Pancreas (tissue), 10 donors: ENCODE measurements at regions not wholly inside any gene's neighbourhood (a gene's known extent, or its start where the extent isn't known, plus 50 kb on each side); places are given as distances from the start of the nearest gene placed in this dataset.
A peak's percentile ranks its signal among the peaks of the same experiment; 100 is the strongest.

ENCODE experiments used
- ATAC-seq, 4 donors: fragments of 200-7000 bp; cut with Tn5 transposase; one replicate each; pipeline versions ENCODE4 v1.8.0 to v1.9.1; 2020; ENCODE audit warnings: mild to moderate bottlenecking in 4 of 4, moderate library complexity in 4 of 4
- DNase-seq, 6 donors: peaks; one replicate each; pipeline ENCODE4 v3.0.0-alpha.2; 2020
- FAIRE-seq: peaks from 2 replicates; lab custom pipeline; 2012; peaks lifted over from hg19 to GRCh38; lab: Jason Lieb, UNC
- H3K27ac ChIP-seq, 4 donors: fragments of 200-600 bp; sonication (generic); 1 replicate in 3 of 4; 2 replicates in 1 of 4; pipeline versions ENCODE4 v1.5.0 to v1.8.0; 2020
- H3K27me3 ChIP-seq, 4 donors: fragments of 200-600 bp; one replicate each; pipeline ENCODE4 v1.8.0; 2021
- H3K36me3 ChIP-seq, 3 donors: fragments of 200-600 bp; sonication (generic) in 1 of 3; one replicate each; pipeline versions ENCODE4 v1.5.0 to v1.8.0; 2020 to 2021
- H3K4me1 ChIP-seq, 3 donors: fragments of 200-600 bp; one replicate each; pipeline ENCODE4 v1.8.0; 2021
- H3K4me3 ChIP-seq, 4 donors: fragments of 200-600 bp; sonication (generic) in 2 of 4; one replicate each; pipeline versions ENCODE4 v1.5.0 to v1.8.0; 2020 to 2021
- H3K9me3 ChIP-seq, 4 donors: fragments of 200-600 bp; one replicate each; pipeline ENCODE4 v1.8.0; 2021
- WGBS, 2 donors: extraction: QIAGEN DNeasy Blood & Tissue Kit; methylation state at CpG; one replicate each; pipeline ENCODE4 v1.1.7; 2013; 5-methylcytosine and 5-hydroxymethylcytosine counted together
- intact Hi-C, 3 donors: fragments of 100-400 bp; cut with DNase I; formaldehyde crosslinking; loops; one replicate each; pipeline versions ENCODE4 v1.11.1 to v1.14.2; 2022
- TF ChIP-seq, protein P1 (sequence below), 4 donors: fragments of 200-600 bp; sonication (generic) in 3 of 4; IDR thresholded peaks; one replicate each; pipeline versions ENCODE4 v1.5.0 to v1.8.0; 2021; ENCODE audit warnings: antibody characterized with exemption in 4 of 4
- donor health status: healthy with polysubstance abuse.
- donor health status: DM: no; HTN: no; CAD: no; lungs with moderate emphysema.
- donor health status: DM: no; HTN: no; CAD: no.
- donor health status: control.
- donor health status: control.
- donor health status: Bipolar disorder and iron deficiency.
- donor health status: DM: yes; HTN: yes; CAD: no.
- donor health status: DM: no; HTN: no; CAD: no.
- donor health status: DM: no; HTN: no; CAD: no.
- donor health status: DM: yes; HTN: yes; CAD: no.

DNA sequence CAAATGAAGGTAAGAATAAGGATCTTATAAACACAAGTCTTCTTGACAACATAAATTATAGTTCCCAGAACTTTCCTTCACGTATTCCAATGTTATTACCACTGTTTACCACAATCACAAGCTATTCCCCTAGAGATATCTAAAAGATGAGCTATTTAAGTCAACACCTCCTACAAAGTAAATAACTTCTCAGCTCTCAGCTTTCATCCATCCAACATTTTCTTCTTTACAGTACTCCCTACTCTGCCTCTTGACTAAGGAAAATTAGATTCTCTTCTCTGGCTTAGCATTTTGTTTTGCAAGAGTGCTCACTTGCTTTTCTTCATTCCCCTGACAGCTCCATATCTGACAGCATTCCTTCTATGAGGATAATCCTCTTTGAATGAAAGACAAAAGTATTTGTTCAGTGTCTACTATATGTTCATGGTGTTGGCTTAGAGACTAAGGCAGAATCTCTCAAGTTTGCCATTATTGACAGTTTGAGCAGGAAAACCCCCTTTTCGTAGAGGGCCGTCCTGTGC lies 93.0 kb upstream of the IL6 start:
- Histone ChIP-seq H3K27ac (no peak overlapping the region), H3K4me1 (no peaks in the 10 kb centered on the region), H3K36me3 (no peaks in the 10 kb centered on the region), H3K27me3 (no peaks in the 10 kb centered on the region), H3K9me3 (no peaks in the 10 kb centered on the region), H3K4me3 (no peak overlapping the region)
- intact Hi-C loops: no loop called here
- no peak for DNase-seq
- FAIRE-seq: no peak
- 71 to 82% methylated on average over 3 of the region's 3 CpGs for WGBS, 2 donors
- ATAC-seq: no peak
- TF ChIP-seq, protein P1, sequence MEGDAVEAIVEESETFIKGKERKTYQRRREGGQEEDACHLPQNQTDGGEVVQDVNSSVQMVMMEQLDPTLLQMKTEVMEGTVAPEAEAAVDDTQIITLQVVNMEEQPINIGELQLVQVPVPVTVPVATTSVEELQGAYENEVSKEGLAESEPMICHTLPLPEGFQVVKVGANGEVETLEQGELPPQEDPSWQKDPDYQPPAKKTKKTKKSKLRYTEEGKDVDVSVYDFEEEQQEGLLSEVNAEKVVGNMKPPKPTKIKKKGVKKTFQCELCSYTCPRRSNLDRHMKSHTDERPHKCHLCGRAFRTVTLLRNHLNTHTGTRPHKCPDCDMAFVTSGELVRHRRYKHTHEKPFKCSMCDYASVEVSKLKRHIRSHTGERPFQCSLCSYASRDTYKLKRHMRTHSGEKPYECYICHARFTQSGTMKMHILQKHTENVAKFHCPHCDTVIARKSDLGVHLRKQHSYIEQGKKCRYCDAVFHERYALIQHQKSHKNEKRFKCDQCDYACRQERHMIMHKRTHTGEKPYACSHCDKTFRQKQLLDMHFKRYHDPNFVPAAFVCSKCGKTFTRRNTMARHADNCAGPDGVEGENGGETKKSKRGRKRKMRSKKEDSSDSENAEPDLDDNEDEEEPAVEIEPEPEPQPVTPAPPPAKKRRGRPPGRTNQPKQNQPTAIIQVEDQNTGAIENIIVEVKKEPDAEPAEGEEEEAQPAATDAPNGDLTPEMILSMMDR (IDR thresholded peaks at IDR 0.05): no peak

DNA sequence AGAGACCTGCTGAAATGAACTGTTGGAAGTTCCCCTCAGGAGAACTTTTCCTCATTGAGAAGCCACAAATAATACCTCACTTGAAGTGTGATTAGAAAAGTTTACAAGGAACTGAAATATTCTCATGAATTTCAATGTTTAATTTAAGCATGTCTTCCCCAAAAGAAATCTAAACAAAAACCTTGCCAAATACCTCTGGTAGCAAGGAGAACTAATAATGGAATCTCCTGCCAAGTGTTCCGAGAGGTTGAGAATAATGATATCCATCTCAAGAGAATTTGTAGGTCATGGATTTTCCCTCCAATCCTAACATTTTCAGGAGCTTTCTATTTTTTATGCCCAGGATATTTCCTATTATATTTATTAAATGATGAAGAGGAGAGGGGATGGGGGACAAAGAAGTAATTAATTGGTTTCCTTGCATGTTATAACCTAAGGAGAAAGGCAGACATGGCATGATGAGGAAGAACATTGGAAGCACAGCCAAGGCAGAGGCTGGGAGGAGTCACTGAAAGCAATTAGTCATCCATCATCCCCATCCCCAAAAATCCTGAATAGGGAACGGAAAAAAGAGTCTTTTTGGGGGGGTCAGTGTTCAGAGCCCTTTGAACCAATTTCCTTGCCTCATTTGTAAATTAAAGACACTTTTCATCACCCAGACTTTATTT lies 93.6 kb upstream of the IL6 start:
- ATAC-seq (no peak), DNase-seq (no peak), FAIRE-seq (no peak)
- 44 to 49% methylated on average over 2 of the region's 2 CpGs for WGBS, 2 donors
- Histone ChIP-seq H3K27ac (no peak overlapping the region), H3K27me3 (no peaks in the 10 kb centered on the region), H3K36me3 (no peaks in the 10 kb centered on the region), H3K4me1 (no peaks in the 10 kb centered on the region), H3K4me3 (no peak overlapping the region), H3K9me3 (no peaks in the 10 kb centered on the region)
- TF ChIP-seq, protein P1 (IDR thresholded peaks at IDR 0.05): no peak
- intact Hi-C loops: no loop called here

DNA sequence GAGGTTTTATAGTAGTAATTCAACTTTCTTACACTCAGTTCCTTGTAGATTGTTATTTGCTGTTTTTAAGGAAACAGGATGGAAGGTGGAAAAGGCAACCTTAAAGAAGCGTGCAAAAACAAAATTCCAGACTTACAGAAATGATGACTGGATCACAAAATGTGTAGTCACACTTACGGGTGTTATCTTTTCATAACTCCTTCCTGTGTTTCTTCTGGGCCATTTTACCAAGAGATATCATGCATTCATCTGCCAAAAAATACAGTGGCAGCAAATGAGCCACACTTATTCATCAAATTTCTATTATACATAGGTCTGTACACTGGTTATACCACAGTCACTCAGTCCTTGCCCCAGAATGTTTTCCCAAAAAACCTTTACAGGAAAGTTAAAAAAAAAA lies 94.3 kb upstream of the IL6 start:
- no peak for DNase-seq
- WGBS, 2 donors: 72 to 80% methylated on average over 2 of the region's 2 CpGs
- H3K27me3 ChIP-seq: no peaks in the 10 kb centered on the region
- H3K9me3 ChIP-seq: no peaks in the 10 kb centered on the region
- no peaks in the 10 kb centered on the region for H3K36me3 ChIP-seq
- ATAC-seq: no peak
- H3K27ac ChIP-seq: no peak overlapping the region
- no peak for FAIRE-seq
- intact Hi-C loops: no loop called here
- no peaks in the 10 kb centered on the region for H3K4me1 ChIP-seq
- no peak overlapping the region for H3K4me3 ChIP-seq
- TF ChIP-seq, protein P1 (IDR thresholded peaks at IDR 0.05): no peak

DNA sequence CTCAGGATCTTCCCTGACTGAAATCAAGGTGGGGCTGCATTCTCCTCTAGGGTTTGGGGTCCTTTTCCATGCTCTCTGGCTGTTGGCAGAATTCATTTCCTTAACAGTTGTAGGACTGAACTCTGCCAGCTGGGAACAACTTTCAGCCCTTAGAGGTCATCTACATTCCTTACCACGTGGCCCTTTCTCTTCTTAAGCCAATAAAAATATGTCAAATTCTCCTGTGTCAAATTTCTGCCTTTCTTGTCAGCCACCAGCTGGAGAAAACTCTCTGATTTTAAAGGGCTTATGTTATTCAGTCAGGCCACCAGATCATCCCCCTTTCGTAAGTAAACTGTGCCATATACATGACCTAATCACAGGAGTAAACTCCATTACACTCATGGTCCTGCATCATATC lies 95.3 kb upstream of the IL6 start:
- DNase-seq (no peak), FAIRE-seq (no peak), ATAC-seq (no peak)
- intact Hi-C loops: no loop called here
- Histone ChIP-seq H3K9me3 (no peaks in the 10 kb centered on the region), H3K27me3 (no peaks in the 10 kb centered on the region), H3K4me3 (no peak overlapping the region), H3K36me3 (no peaks in the 10 kb centered on the region), H3K27ac (no peak overlapping the region), H3K4me1 (no peaks in the 10 kb centered on the region)
- TF ChIP-seq, protein P1 (IDR thresholded peaks at IDR 0.05): no peak
- WGBS, 2 donors: 47 to 54% methylated on average over 2 of the region's 2 CpGs

DNA sequence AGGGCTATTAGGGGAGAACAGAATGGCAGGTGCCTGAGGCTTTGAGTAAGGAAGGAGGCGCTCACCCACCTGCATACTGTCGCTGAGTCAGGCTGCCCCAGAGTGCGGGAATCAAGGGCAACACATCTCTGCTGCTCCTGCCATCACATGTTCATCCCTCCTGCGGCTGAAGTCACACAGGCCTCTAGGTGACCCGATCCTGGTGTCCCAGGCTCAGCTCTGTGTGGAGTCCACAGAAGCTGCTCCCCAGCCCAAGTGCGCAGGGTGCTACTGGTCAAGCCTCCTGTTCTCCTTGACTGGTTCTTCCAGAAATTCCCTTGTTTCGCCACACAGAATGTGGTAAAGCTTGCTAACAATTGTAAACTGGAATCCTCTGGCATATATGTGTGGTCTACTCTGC lies 96.9 kb upstream of the IL6 start:
- Histone ChIP-seq H3K27ac (no peak overlapping the region), H3K36me3 (no peaks in the 10 kb centered on the region), H3K9me3 (no peaks in the 10 kb centered on the region), H3K4me3 (no peak overlapping the region), H3K27me3 (no peaks in the 10 kb centered on the region), H3K4me1 (no peaks in the 10 kb centered on the region)
- WGBS, 2 donors: 93 to 96% methylated on average over 7 of the region's 7 CpGs
- DNase-seq: peak in 1 of 6 donors; percentile 26
- FAIRE-seq: no peak
- no peak for ATAC-seq
- intact Hi-C loops: no loop called here
- TF ChIP-seq, protein P1 (IDR thresholded peaks at IDR 0.05): no peak
